ENCODE measurements at regions not wholly inside any gene's neighbourhood (a gene's known extent, or its start where the extent isn't known, plus 50 kb on each side); places are given as distances from the start of the nearest gene placed in this dataset.

- TF ChIP-seq ATF3 (CRISPR knock-in tag; conservative IDR thresholded peaks at IDR 0.05) (no peak), ZNF671 (CRISPR knock-in tag; IDR thresholded peaks at IDR 0.05) (no peak), TCF7 (CRISPR knock-in tag; IDR thresholded peaks at IDR 0.05; ENCODE audit: low read depth) (no peak), ZNF138 (CRISPR knock-in tag; conservative IDR thresholded peaks at IDR 0.05) (no peak), ATF2 (CRISPR knock-in tag; IDR thresholded peaks at IDR 0.05; ENCODE audit: borderline replicate concordance, low read depth) (no peak)
These were observed 684.8 kb downstream of the LRRC70 start (continued) for GRCh38 chr5:63263411-63263810.

- CTCF ChIA-PET: no interaction called here
- no peak overlapping the region for H3K4me3 Mint-ChIP-seq
These were observed 683.8 kb downstream of the LRRC70 start for GRCh38 chr5:63262185-63262981.

GRCh38 chr5:63261695-63262094, 683.1 kb downstream of the LRRC70 start:
- Mint-ChIP-seq H3K4me3 (no peak overlapping the region), H3K4me1 (no peaks in the 10 kb centered on the region; the same call in 1 of the 2 replicates), H3K27me3 (ENCODE audit: low read depth) (no peaks in the 10 kb centered on the region; the same call in 1 of the 2 replicates), H3K9me3 (no peaks in the 10 kb centered on the region), H3K36me3 (no peaks in the 10 kb centered on the region), H3K27ac (no peak overlapping the region)
- ChIA-PET CTCF (no interaction called here), POLR2A (no interaction called here)
- no peak for DNase-seq (ENCODE audit: low spot score)
- no peak for ATAC-seq
- TF ChIP-seq STAT6 (CRISPR knock-in tag; conservative IDR thresholded peaks at IDR 0.05; ENCODE audit: low read depth) (no peak), ZNF423 (CRISPR knock-in tag; IDR thresholded peaks at IDR 0.05) (no peak), E2F5 (CRISPR knock-in tag; IDR thresholded peaks at IDR 0.05) (no peak), USF1 (CRISPR knock-in tag; IDR thresholded peaks at IDR 0.05) (no peak), CREB1 (CRISPR knock-in tag; IDR thresholded peaks at IDR 0.05) (no peak), ZNF532 (CRISPR knock-in tag; IDR thresholded peaks at IDR 0.05; ENCODE audit: borderline replicate concordance) (no peak), ATF6 (CRISPR knock-in tag; IDR thresholded peaks at IDR 0.05) (no peak), SMAD4 (CRISPR knock-in tag; IDR thresholded peaks at IDR 0.05) (no peak)

More at GRCh38 chr5:63262185-63262981, 683.8 kb downstream of the LRRC70 start:
- ATAC-seq (no peak), DNase-seq (ENCODE audit: low spot score) (no peak)
- POLR2A ChIA-PET: no interaction called here
- no peaks in the 10 kb centered on the region for H3K9me3 Mint-ChIP-seq
- no peaks in the 10 kb centered on the region; the same call in 1 of the 2 replicates for H3K27me3 Mint-ChIP-seq (ENCODE audit: low read depth)
- H3K36me3 Mint-ChIP-seq: no peaks in the 10 kb centered on the region
- H3K4me1 Mint-ChIP-seq: peaks cover 5% of the 10 kb centered on the region; the same call in 1 of the 2 replicates
- no peak overlapping the region for H3K27ac Mint-ChIP-seq
- TF ChIP-seq ATF3 (CRISPR knock-in tag; conservative IDR thresholded peaks at IDR 0.05) (no peak), PRRX2 (CRISPR knock-in tag; IDR thresholded peaks at IDR 0.05) (no peak), ZNF232 (CRISPR knock-in tag; IDR thresholded peaks at IDR 0.05) (no peak), RORB (CRISPR knock-in tag; IDR thresholded peaks at IDR 0.05) (peak; percentile 34; the same call in 1 of the 2 replicates), ELF4 (CRISPR knock-in tag; IDR thresholded peaks at IDR 0.05; ENCODE audit: low read depth) (no peak), IRF1 (CRISPR knock-in tag; IDR thresholded peaks at IDR 0.05) (no peak)
